ENCODE measurements at regions not wholly inside any gene's neighbourhood (a gene's known extent, or its start where the extent isn't known, plus 50 kb on each side); places are given as distances from the start of the nearest gene placed in this dataset.

DNA sequence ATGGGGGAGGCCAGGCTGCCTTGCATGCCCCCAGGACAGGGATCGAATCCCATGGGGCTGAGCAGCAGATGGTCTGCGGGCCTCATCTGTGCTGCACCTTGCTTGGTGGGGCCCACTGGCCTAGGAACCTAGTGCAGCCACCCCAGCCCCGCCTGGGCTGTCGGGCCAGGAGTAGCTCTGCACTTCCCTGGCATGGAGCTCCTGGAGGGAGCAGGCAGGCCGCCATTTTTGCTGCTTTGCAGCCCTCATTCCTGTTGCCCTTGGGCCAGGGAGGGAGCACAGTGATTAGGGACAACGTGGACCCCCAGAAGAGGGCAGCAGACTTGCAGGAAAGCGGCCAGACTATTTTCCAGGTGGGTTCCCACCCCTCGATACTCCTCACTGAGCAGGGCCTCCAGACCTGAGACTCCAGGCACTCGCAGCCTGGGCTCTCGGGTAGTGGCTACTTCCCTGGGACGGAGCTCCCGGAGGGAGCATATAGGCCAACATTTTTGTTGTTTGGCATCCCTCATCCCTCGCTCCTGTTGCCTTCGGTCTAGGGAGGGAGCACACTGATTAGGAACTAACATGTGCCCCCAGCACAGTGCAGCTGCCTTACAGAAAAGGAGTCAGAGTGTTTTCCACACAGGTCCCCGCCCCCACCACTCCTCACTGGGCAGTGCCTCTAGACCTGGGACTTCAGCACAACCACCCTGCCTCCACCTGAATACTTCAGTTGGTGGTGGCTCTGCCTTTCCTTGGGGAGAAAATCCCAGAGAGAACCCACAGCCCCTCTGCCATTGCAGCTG is 99.5 kb downstream of the MAIP1 start:
- TF ChIP-seq, protein P1, sequence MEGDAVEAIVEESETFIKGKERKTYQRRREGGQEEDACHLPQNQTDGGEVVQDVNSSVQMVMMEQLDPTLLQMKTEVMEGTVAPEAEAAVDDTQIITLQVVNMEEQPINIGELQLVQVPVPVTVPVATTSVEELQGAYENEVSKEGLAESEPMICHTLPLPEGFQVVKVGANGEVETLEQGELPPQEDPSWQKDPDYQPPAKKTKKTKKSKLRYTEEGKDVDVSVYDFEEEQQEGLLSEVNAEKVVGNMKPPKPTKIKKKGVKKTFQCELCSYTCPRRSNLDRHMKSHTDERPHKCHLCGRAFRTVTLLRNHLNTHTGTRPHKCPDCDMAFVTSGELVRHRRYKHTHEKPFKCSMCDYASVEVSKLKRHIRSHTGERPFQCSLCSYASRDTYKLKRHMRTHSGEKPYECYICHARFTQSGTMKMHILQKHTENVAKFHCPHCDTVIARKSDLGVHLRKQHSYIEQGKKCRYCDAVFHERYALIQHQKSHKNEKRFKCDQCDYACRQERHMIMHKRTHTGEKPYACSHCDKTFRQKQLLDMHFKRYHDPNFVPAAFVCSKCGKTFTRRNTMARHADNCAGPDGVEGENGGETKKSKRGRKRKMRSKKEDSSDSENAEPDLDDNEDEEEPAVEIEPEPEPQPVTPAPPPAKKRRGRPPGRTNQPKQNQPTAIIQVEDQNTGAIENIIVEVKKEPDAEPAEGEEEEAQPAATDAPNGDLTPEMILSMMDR (conservative IDR thresholded peaks at IDR 0.05; ENCODE audit: low read depth in 2 of 2): peak; percentile 68 to 94
- TF ChIP-seq EZH2phosphoT487 (IDR thresholded peaks at IDR 0.05; ENCODE audit: unreplicated experiment) (no peak), POLR2AphosphoS5 (IDR thresholded peaks at IDR 0.05; ENCODE audit: low read depth) (no peak), EZH2 (IDR thresholded peaks at IDR 0.05; ENCODE audit: low read depth, unreplicated experiment) (no peak), CREB1 (CRISPR knock-in tag; IDR thresholded peaks at IDR 0.05; ENCODE audit: low read depth) (no peak), NANOG (IDR thresholded peaks at IDR 0.05; ENCODE audit: borderline replicate concordance) (no peak)
- TF ChIP-seq, protein P2, sequence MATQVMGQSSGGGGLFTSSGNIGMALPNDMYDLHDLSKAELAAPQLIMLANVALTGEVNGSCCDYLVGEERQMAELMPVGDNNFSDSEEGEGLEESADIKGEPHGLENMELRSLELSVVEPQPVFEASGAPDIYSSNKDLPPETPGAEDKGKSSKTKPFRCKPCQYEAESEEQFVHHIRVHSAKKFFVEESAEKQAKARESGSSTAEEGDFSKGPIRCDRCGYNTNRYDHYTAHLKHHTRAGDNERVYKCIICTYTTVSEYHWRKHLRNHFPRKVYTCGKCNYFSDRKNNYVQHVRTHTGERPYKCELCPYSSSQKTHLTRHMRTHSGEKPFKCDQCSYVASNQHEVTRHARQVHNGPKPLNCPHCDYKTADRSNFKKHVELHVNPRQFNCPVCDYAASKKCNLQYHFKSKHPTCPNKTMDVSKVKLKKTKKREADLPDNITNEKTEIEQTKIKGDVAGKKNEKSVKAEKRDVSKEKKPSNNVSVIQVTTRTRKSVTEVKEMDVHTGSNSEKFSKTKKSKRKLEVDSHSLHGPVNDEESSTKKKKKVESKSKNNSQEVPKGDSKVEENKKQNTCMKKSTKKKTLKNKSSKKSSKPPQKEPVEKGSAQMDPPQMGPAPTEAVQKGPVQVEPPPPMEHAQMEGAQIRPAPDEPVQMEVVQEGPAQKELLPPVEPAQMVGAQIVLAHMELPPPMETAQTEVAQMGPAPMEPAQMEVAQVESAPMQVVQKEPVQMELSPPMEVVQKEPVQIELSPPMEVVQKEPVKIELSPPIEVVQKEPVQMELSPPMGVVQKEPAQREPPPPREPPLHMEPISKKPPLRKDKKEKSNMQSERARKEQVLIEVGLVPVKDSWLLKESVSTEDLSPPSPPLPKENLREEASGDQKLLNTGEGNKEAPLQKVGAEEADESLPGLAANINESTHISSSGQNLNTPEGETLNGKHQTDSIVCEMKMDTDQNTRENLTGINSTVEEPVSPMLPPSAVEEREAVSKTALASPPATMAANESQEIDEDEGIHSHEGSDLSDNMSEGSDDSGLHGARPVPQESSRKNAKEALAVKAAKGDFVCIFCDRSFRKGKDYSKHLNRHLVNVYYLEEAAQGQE (IDR thresholded peaks at IDR 0.05; ENCODE audit: unreplicated experiment): no peak
- TF ChIP-seq, protein P3, sequence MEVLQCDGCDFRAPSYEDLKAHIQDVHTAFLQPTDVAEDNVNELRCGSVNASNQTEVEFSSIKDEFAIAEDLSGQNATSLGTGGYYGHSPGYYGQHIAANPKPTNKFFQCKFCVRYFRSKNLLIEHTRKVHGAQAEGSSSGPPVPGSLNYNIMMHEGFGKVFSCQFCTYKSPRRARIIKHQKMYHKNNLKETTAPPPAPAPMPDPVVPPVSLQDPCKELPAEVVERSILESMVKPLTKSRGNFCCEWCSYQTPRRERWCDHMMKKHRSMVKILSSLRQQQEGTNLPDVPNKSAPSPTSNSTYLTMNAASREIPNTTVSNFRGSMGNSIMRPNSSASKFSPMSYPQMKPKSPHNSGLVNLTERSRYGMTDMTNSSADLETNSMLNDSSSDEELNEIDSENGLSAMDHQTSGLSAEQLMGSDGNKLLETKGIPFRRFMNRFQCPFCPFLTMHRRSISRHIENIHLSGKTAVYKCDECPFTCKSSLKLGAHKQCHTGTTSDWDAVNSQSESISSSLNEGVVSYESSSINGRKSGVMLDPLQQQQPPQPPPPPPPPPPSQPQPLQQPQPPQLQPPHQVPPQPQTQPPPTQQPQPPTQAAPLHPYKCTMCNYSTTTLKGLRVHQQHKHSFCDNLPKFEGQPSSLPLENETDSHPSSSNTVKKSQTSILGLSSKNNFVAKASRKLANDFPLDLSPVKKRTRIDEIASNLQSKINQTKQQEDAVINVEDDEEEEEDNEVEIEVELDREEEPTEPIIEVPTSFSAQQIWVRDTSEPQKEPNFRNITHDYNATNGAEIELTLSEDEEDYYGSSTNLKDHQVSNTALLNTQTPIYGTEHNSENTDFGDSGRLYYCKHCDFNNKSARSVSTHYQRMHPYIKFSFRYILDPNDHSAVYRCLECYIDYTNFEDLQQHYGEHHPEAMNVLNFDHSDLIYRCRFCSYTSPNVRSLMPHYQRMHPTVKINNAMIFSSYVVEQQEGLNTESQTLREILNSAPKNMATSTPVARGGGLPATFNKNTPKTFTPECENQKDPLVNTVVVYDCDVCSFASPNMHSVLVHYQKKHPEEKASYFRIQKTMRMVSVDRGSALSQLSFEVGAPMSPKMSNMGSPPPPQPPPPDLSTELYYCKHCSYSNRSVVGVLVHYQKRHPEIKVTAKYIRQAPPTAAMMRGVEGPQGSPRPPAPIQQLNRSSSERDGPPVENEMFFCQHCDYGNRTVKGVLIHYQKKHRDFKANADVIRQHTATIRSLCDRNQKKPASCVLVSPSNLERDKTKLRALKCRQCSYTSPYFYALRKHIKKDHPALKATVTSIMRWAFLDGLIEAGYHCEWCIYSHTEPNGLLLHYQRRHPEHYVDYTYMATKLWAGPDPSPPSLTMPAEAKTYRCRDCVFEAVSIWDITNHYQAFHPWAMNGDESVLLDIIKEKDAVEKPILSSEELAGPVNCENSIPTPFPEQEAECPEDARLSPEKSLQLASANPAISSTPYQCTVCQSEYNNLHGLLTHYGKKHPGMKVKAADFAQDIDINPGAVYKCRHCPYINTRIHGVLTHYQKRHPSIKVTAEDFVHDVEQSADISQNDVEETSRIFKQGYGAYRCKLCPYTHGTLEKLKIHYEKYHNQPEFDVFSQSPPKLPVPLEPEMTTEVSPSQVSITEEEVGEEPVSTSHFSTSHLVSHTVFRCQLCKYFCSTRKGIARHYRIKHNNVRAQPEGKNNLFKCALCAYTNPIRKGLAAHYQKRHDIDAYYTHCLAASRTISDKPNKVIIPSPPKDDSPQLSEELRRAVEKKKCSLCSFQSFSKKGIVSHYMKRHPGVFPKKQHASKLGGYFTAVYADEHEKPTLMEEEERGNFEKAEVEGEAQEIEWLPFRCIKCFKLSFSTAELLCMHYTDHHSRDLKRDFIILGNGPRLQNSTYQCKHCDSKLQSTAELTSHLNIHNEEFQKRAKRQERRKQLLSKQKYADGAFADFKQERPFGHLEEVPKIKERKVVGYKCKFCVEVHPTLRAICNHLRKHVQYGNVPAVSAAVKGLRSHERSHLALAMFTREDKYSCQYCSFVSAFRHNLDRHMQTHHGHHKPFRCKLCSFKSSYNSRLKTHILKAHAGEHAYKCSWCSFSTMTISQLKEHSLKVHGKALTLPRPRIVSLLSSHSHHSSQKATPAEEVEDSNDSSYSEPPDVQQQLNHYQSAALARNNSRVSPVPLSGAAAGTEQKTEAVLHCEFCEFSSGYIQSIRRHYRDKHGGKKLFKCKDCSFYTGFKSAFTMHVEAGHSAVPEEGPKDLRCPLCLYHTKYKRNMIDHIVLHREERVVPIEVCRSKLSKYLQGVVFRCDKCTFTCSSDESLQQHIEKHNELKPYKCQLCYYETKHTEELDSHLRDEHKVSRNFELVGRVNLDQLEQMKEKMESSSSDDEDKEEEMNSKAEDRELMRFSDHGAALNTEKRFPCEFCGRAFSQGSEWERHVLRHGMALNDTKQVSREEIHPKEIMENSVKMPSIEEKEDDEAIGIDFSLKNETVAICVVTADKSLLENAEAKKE (CRISPR knock-in tag; IDR thresholded peaks at IDR 0.05): no peak

Data from GM23338 (cell line).